Right lobe of liver (tissue), 6 donors: ENCODE measurements at regions not wholly inside any gene's neighbourhood (a gene's known extent, or its start where the extent isn't known, plus 50 kb on each side); places are given as distances from the start of the nearest gene placed in this dataset.

Source experiments
- ATAC-seq, 4 donors: fragments of 200-7000 bp; cut with Tn5 transposase; one replicate each; pipeline ENCODE4 v1.9.1; 2020; ENCODE audit warnings: mild to moderate bottlenecking in 4 of 4, moderate library complexity in 4 of 4
- DNase-seq, 3 donors: peaks; one replicate each; pipeline ENCODE4 v3.0.0-alpha.2; 2020
- H3K27ac ChIP-seq, 3 donors: fragments of 200-600 bp; one replicate each; pipeline ENCODE4 v1.8.0; 2022
- H3K27me3 ChIP-seq, 2 donors: fragments of 200-600 bp; one replicate each; pipeline ENCODE4 v1.8.0; 2022
- H3K36me3 ChIP-seq, 4 donors: fragments of 200-600 bp; sonication (generic) in 1 of 4; one replicate each; pipeline versions ENCODE4 v1.5.1 to v1.8.0; 2017 to 2022; ENCODE audit warnings: control low read depth in 1 of 4
- H3K4me1 ChIP-seq, 4 donors: fragments of 200-600 bp; sonication (generic) in 1 of 4; one replicate each; pipeline versions ENCODE4 v1.5.1 to v1.8.0; 2017 to 2022; ENCODE audit warnings: control low read depth in 1 of 4
- H3K4me3 ChIP-seq, 3 donors: fragments of 200-600 bp; one replicate each; pipeline ENCODE4 v1.8.0; 2022
- H3K9me3 ChIP-seq, 4 donors: fragments of 200-600 bp; sonication (generic) in 1 of 4; one replicate each; pipeline versions ENCODE4 v1.5.1 to v1.8.0; 2017 to 2022; ENCODE audit warnings: control low read depth in 1 of 4
- CTCF ChIP-seq, 4 donors: fragments of 200-600 bp in 3 of 4; fragments of 450-650 bp in 1 of 4; IDR thresholded peaks; one replicate each; pipeline versions ENCODE4 v1.5.1 to v1.8.0; 2016 to 2022; ENCODE audit warnings: antibody characterized with exemption in 4 of 4, mild to moderate bottlenecking in 2 of 4
- POLR2A ChIP-seq: fragments of 450-650 bp; IDR thresholded peaks from one replicate; pipeline ENCODE4 v1.6.1; 2017; ENCODE audit warnings: antibody characterized with exemption, mild to moderate bottlenecking
- WGBS: methylation state at CpG from one replicate; pipeline ENCODE4 v1.1.6; 2018; ENCODE audit warnings: low coverage, low lambda C conversion rate; ENCODE audit not compliant: insufficient coverage; ENCODE audit errors: missing lambda C conversion rate; 5-methylcytosine and 5-hydroxymethylcytosine counted together
- intact Hi-C, 2 donors: fragments of 100-400 bp; cut with DNase I; formaldehyde crosslinking; loops; one replicate each; pipeline versions ENCODE4 v1.11.2 to v1.14.1; 2022
- donor health status: DM: no; HTN: yes; CAD: no.
- donor health status: DM: no; HTN: no; CAD: no.
- donor health status: DM: no; HTN: no; CAD: no.
- donor health status: DM: no; HTN: yes; CAD: no.
- donor health status: DM: no; HTN: yes; CAD: no.

DNA sequence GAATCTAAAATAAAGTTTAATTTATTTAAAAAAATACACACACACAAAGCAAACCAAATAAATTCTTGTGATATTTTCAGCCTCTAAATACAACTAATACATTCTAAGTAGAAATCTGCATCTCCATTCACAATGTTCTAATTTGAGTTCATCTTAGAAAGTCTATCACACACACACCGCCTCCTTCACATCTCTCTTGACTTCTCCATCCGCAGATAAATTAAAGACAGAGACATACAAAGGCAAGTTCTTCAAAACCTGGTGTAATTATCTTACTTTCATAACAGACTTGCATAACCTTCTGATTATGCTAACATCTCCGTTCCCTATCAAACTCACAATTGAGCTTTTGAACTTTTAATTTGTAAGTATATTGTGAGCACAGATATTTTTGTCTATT, 657.3 kb downstream of the VGLL3 start:
- TF ChIP-seq CTCF (IDR thresholded peaks at IDR 0.05) (no peak), POLR2A (no peak)
- 55% methylated on average over 3 of the region's 3 CpGs for WGBS

DNA sequence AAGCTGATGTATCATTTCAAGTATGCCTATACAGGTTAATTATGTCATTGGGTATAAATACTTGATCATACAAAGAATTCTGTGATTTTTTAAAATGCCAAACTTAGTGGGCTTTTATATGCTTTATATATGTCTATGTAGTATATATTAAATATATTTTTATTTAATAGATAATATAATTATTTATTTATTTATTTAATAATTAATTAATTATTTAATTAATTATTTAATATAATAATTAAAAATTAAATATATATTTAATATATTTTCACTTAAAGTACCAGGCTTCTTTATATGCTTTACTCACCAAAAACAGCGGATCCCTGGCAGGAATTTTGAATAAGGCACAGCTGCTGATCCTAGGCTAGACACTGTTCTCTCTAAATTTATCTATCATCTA, 687.0 kb downstream of the VGLL3 start:
- Histone ChIP-seq H3K36me3 (no peaks in the 10 kb centered on the region), H3K9me3 (no peaks in the 10 kb centered on the region), H3K4me1 (no peaks in the 10 kb centered on the region), H3K27me3 (no peaks in the 10 kb centered on the region), H3K27ac (no peak overlapping the region), H3K4me3 (no peak overlapping the region)
- no peak for DNase-seq
- TF ChIP-seq CTCF (IDR thresholded peaks at IDR 0.05) (no peak), POLR2A (no peak)
- ATAC-seq: no peak
- 79% methylated on average over 1 of the region's 1 CpG for WGBS
- intact Hi-C loops: no loop called here

More for the DNA sequence above, 657.3 kb downstream of the VGLL3 start:
- no peaks in the 10 kb centered on the region for H3K9me3 ChIP-seq
- ATAC-seq (no peak), DNase-seq (no peak)
- H3K4me3 ChIP-seq: no peak overlapping the region
- H3K27ac ChIP-seq: no peak overlapping the region
- no peaks in the 10 kb centered on the region for H3K4me1 ChIP-seq
- peaks cover 0 to 2% of the 10 kb centered on the region in 2 donors for H3K27me3 ChIP-seq
- intact Hi-C loops: no loop called here
- no peaks in the 10 kb centered on the region for H3K36me3 ChIP-seq

DNA sequence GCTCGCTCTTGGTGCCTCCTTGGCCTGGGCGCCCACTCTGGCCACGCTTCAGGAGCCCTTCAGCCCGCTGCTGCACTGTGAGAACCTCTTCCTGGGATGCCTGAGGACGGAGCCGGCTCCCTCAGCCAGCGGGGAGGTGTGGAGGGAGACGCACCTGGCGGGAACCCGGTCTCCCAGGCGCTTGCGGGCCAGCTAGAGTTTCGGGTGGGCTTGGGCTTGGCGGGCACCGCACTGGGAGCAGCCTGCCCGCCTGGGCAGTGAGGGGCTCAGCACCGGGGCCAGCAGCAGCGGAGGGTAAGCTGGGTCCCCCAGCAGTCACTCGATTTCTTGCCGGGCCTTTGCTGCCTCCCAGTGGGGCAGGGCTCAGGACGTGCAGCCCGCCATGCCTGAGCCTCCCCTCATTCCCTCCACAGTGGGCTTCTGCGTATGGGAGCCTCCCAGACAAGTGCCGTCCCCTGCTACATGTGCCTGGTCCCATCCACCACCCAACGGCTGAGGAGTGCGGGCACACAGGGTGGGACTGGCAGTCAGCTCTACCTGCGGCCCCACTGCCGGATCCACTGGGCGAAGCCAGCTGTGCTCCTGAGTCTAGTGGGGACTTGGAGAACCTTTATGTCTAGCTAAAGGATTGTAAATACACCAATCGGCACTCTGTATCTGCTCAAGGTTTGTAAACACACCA, 708.7 kb downstream of the VGLL3 start:
- 77% methylated on average over 6 of the region's 30 CpGs for WGBS
- Histone ChIP-seq H3K36me3 (no peaks in the 10 kb centered on the region), H3K27me3 (no peaks in the 10 kb centered on the region), H3K9me3 (no peaks in the 10 kb centered on the region), H3K4me3 (no peak overlapping the region), H3K27ac (no peak overlapping the region), H3K4me1 (no peaks in the 10 kb centered on the region)
- intact Hi-C loops: no loop called here
- DNase-seq (peak in 1 of 3 donors; percentile 33), ATAC-seq (peak in 1 of 4 donors; percentile 21)
- TF ChIP-seq POLR2A (no peak), CTCF (IDR thresholded peaks at IDR 0.05) (no peak)

- Histone ChIP-seq H3K27me3 (no peaks in the 10 kb centered on the region), H3K27ac (peak overlapping the region in 2 of 3 donors; percentile 16 to 28), H3K4me1 (no peaks in the 10 kb centered on the region), H3K36me3 (no peaks in the 10 kb centered on the region), H3K4me3 (no peak overlapping the region), H3K9me3 (no peaks in the 10 kb centered on the region)
- DNase-seq (no peak), ATAC-seq (peak; percentile 41 to 96 (median 76))
- TF ChIP-seq CTCF (IDR thresholded peaks at IDR 0.05): no peak
- no peak for TF ChIP-seq POLR2A
- intact Hi-C loops: no loop called here
- WGBS: 20% methylated on average over 4 of the region's 4 CpGs
Observed at GRCh38 chr3:86269364-86270155, 721.4 kb downstream of the VGLL3 start.
